Dendritic cell treated with granulocyte-macrophage colony-stimulating factor and Interleukin-4, amounts not matched to agents 40 ng/mL and 50 ng/mL, for 4 days (primary cell): ENCODE measurements at regions not wholly inside any gene's neighbourhood (a gene's known extent, or its start where the extent isn't known, plus 50 kb on each side); places are given as distances from the start of the nearest gene placed in this dataset.

Experiments
- H3K27ac Mint-ChIP-seq: one replicate; pipeline ENCODE4 v1.8.0; 2022; ENCODE audit warnings: mild to moderate bottlenecking, mixed read lengths
- H3K27me3 Mint-ChIP-seq: one replicate; pipeline ENCODE4 v1.8.0; 2022; ENCODE audit warnings: mild to moderate bottlenecking, mixed read lengths
- H3K36me3 Mint-ChIP-seq: one replicate; pipeline ENCODE4 v1.8.0; 2022; ENCODE audit warnings: low read depth, mixed read lengths
- H3K4me1 Mint-ChIP-seq: one replicate; pipeline ENCODE4 v1.8.0; 2022; ENCODE audit warnings: low read depth, mixed read lengths
- H3K4me3 Mint-ChIP-seq: one replicate; pipeline ENCODE4 v1.8.0; 2022; ENCODE audit warnings: mild to moderate bottlenecking, moderate library complexity, mixed read lengths
- H3K9me3 Mint-ChIP-seq: one replicate; pipeline ENCODE4 v1.8.0; 2022; ENCODE audit warnings: mixed read lengths
- intact Hi-C: fragments of 100-400 bp; cut with micrococcal nuclease; formaldehyde crosslinking; loops from one replicate; pipeline ENCODE4 v1.15.0; 2022

DNA sequence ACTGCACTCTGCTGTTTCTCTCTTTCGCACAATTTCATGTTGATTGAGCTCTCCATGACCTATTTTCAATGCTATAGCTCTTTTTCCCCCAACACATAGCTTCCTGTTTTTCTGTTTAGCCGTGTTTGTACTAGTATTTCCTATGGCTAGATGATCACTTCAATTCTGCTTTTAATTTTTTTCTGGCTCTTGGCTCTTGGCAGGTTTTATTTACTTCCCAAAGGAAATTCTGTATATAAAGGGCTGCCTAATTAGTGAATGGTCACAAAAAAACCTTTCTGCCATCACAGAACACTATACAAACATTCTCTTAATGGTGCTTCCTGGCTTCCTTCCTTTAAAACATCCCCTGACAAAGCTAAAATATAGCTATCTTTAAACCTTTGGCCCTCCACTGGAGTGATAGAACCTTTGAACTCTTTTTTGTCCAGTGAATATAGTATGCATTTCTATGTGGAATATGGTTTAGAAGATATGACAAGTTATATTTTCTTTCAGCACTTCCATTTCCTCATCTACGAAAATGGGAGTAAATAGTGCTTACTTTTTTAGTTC, 88.2 kb downstream of the RASSF9 start:
- no peak overlapping the region for H3K27ac Mint-ChIP-seq
- no peak overlapping the region for H3K4me3 Mint-ChIP-seq
- no peaks in the 10 kb centered on the region for H3K9me3 Mint-ChIP-seq

More for the DNA sequence above, 88.2 kb downstream of the RASSF9 start:
- no peaks in the 10 kb centered on the region for H3K27me3 Mint-ChIP-seq
- intact Hi-C loops: no loop called here
- no peaks in the 10 kb centered on the region for H3K4me1 Mint-ChIP-seq
- no peaks in the 10 kb centered on the region for H3K36me3 Mint-ChIP-seq
